ENCODE measurements at regions not wholly inside any gene's neighbourhood (a gene's known extent, or its start where the extent isn't known, plus 50 kb on each side); places are given as distances from the start of the nearest gene placed in this dataset.
"Not testable (repeated sequence)": the region's sequence is repeated elsewhere in the genome, so short reads cannot be mapped to it uniquely, and the experiment has no call there.

GRCh38 chr12:75864161-75864560 is 167.4 kb downstream of the PHLDA1 start:
- DNase-seq (ENCODE audit: low read depth), result no peak

GRCh38 chr12:75863533-75863932 is 168.0 kb downstream of the PHLDA1 start:
- DNase-seq (ENCODE audit: low read depth), result no peak

- peak; percentile 56 for DNase-seq (ENCODE audit: low read depth)
These were observed 168.7 kb downstream of the PHLDA1 start for GRCh38 chr12:75862692-75863471.

DNA sequence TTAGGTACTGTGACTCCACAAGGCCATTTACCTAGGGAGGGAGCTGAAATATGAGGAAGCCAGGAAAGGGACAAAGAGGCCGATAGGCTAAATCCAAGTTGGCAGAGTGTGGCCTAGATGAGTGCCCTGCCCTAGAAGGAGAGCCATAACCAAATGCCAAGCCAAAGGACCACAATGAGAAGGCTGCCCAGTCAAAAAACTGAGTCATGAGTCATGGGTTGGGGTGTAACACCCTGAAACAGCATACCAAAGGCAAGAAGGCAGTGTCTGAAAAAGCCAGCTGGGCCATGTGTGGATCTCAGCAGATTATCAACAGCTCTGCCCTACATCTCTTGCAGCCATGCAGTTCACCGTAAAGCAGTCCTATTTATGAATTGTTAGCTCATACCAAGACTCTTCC is 171.7 kb downstream of the PHLDA1 start:
- DNase-seq (ENCODE audit: low read depth), result no peak

GRCh38 chr12:75856235-75856634 is 175.3 kb downstream of the PHLDA1 start:
- DNase-seq (ENCODE audit: low read depth), result no peak

GRCh38 chr12:75855360-75855759 is 176.2 kb downstream of the PHLDA1 start:
- DNase-seq (ENCODE audit: low read depth), result no peak

DNA sequence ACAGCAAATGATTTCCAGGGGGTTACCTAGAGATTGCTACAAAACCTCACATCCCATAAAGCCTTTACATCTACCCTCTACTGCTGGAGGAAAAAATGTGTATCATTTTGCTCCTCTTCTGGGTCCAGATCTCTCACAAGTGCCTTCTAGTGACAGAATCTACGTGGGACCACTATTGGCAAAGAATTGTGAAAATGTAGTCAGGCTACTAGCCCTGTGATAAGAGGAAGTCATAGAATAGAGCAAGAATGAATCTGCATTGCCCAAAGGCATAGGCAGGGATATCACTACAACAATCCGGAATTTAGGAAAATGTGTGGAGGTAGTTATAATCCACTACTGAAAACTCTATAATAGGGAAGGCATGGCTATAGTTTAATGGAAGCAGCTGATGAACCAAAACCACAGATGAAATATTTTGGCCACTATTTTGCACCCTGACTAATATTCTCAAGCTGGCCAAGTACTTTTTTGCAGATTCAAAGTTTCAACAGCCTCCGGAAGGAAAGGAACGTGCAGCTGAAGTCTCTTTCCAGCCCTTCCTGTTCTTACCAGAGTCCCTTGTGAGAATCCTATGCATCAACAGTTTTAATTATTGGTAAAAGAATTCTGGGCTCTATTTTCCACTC is 176.8 kb downstream of the PHLDA1 start:
- DNase-seq (ENCODE audit: low read depth), result no peak

- DNase-seq (ENCODE audit: low read depth), result not testable (repeated sequence)
These were observed 177.4 kb downstream of the PHLDA1 start for GRCh38 chr12:75854137-75854536.

- no peak for DNase-seq (ENCODE audit: low read depth)
These were observed 177.9 kb downstream of the PHLDA1 start for GRCh38 chr12:75853626-75854025.

DNA sequence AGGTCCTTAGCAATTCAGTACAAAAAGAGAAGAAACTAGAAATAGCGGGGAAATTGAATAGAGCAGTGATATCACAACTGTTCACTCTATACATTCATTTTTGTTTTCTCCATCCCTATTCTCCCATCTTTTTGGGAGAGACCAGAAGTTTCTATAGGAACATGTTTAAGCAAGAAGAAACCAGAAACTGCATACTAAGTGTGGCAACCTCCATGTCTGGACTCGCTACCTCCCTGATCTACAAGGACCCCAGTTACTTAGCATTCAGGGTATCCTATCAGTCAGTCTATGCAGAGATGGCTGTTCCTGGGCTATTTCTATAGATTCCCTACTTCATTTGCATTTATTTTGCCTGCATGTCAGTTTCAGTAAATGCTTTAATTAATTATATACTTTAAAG is 178.6 kb downstream of the PHLDA1 start:
- DNase-seq (ENCODE audit: low read depth), result no peak

GRCh38 chr12:75852143-75852542 is 179.4 kb downstream of the PHLDA1 start:
- DNase-seq (ENCODE audit: low read depth), result no peak

DNA sequence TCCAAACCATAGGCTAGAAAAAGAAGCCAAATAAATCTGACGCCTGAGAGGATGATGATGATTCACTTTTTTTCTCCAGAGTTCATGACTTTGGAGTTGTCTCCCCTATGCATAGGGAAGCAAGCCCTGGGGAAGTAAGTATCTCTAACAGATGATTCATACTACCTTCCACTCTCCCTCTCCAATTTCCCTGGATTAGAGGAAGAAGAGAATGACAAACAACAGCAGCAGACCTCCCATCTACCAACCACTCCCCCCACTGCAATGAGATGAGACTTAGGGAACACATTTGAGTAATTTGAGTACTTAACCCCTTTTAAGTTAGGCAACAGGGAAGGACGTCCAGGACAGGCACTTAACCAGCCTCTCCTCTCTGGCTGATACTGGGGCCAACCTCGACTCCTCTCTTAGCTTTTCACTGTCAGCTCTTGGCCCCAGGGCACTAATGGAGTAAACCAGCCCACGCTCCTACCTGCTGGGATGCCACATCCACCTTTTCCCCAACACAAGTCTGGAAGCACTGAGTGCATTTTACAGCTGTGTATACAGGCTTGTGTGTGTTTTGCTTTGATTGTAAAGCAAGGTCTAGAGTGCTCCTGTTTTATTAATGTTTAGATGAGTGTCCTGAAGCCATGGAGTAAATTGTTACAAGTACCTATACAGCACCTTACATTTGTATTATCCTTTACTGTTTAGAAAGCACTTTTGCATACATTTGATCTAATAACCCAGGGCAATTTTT is 180.7 kb downstream of the PHLDA1 start:
- peak; percentile 22 for DNase-seq (ENCODE audit: low read depth)

DNA sequence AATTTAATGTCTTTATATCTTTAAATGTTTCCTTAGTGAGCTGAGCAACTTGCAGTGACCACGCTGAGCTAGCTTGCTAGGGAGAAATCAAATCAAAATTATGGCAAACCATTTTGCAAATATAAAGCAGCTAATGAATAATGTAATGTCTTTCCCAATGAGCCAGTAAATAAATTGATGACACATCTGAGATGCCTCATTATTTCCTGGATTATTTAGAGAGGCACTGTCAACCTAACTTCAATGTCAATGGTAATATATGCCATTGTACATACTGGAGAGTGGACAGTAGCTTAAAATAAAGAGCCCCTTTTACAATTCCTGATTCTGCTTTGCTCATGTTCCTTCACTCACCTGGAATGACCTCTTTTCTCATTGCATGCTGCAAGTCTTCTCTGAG is 182.6 kb downstream of the PHLDA1 start:
- DNase-seq (ENCODE audit: low read depth), result no peak

GRCh38 chr12:75848431-75848925 is 183.1 kb downstream of the PHLDA1 start:
- no peak for DNase-seq (ENCODE audit: low read depth)

- no peak for DNase-seq (ENCODE audit: low read depth)
These were observed 185.5 kb downstream of the PHLDA1 start for GRCh38 chr12:75846102-75846501.

DNA sequence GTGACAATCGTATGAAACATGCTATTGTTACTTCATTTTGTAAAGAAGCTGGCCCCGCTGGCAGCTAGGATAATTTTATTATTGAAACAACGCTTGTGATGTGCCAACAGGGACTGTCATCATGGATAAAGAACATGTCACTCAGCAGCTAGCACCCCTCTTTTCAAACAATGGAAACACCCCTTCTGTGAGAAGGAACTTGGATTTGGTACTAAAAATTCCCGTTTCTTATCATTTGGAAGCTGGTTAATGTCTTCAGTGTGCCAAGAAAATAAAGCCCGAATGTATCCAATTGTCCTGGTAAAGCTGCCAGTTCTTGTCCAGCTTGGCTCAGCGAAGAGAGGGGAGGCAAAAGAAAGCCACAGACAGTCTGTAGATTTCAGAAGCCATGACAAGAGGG is 186.6 kb downstream of the PHLDA1 start:
- no peak for DNase-seq (ENCODE audit: low read depth)

DNA sequence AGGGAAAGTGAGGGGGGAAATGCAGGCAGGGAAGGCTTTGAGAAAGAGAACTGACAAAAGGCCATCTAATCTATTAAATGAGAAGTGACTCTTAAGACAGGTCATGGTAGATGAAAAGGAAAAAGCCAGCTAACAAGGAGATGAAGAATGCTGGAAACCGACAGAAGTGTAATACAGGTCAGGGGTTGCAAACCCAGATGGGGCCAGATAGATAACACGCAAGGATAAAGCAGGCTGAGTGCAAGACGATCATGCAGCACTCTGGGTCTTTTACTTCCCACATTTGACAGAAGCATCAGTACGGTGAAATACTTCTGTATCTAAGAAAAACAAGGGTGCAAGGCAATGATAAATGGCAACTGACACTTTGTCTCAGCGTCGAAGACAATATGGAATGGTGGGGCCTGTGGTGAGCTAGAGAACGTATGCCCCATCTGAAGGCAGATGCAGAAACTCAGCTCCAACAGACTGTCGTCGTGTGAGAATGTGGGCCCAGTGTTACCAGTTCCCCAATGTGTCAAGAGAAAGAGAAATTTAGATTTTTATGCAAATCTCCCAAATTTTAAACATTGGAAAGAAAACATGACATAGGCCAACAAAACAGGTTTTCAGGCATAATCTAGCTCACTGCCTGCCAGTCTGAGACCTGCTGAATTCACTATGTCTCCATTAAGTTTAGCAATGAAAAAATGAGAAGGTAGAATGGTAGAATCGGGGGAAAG is 187.4 kb downstream of the PHLDA1 start:
- DNase-seq (ENCODE audit: low read depth), result no peak

DNA sequence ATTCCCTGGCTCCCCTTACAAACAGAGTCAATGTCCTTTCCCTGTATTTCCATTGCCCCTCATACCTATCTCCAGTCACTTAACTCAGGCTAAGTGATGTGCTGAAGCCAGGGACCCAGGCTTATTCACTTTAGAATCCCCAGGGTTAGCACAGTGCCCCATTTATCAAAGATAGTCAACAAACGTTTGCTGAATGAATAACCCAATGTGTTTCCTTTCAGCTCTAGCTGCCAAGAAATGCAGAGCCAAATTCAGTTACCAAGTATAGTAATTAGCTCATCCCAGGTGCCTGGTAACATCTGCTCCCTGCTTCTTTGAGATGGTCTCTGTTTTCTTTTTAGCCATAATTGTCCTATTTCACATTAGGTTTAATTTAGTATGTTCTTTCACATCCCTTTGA is 189.5 kb downstream of the PHLDA1 start:
- DNase-seq (ENCODE audit: low read depth), result no peak

DNA sequence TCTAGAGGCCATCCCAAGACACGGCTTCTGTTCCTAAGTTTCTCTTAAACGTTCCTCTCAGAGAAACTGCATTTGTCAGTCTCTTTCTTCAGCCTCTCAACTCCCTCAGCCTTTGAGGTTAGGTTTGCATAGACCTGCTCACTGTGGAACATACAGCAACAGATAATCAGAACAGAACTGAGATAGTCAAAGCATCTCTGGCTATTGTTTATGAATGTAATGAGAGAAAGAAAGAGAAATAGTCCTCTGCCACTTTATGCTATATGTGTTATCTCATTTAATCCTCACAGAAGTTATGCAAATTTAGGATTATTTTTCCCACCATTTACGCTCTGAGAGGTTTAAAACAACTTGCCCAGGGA is 190.6 kb downstream of the PHLDA1 start:
- DNase-seq (ENCODE audit: low read depth), result no peak

- no peak for DNase-seq (ENCODE audit: low read depth)
These were observed 193.3 kb downstream of the PHLDA1 start for GRCh38 chr12:75838309-75838708.

GRCh38 chr12:75837700-75838099 is 193.9 kb downstream of the PHLDA1 start:
- no peak for DNase-seq (ENCODE audit: low read depth)

- no peak for DNase-seq (ENCODE audit: low read depth)
These were observed 195.0 kb downstream of the PHLDA1 start for GRCh38 chr12:75836533-75836932.

Measured in non-pigmented ciliary epithelial cell (primary cell).